Glutamatergic neuron (in vitro differentiated cells): ENCODE measurements at regions not wholly inside any gene's neighbourhood (a gene's known extent, or its start where the extent isn't known, plus 50 kb on each side); places are given as distances from the start of the nearest gene placed in this dataset.

Experiments used
- DNase-seq: peaks from one replicate; pipeline ENCODE4 v3.0.0; 2022
- H3K27ac Mint-ChIP-seq: one replicate; pipeline ENCODE4 v1.8.0; 2020; ENCODE audit warnings: mild to moderate bottlenecking, mixed read lengths, inconsistent platforms; ENCODE audit not compliant: unreplicated experiment
- H3K27me3 Mint-ChIP-seq: one replicate; pipeline ENCODE4 v1.8.0; 2020; ENCODE audit warnings: mild to moderate bottlenecking, moderate library complexity, mixed read lengths, inconsistent platforms; ENCODE audit not compliant: unreplicated experiment
- H3K36me3 Mint-ChIP-seq: one replicate; pipeline ENCODE4 v1.8.0; 2020; ENCODE audit warnings: mild to moderate bottlenecking, mixed read lengths, inconsistent platforms; ENCODE audit not compliant: unreplicated experiment
- H3K4me1 Mint-ChIP-seq: one replicate; pipeline ENCODE4 v1.8.0; 2020; ENCODE audit warnings: mild to moderate bottlenecking, low read depth, mixed read lengths, inconsistent platforms; ENCODE audit not compliant: unreplicated experiment
- H3K4me3 Mint-ChIP-seq: one replicate; pipeline ENCODE4 v1.8.0; 2020; ENCODE audit warnings: mild to moderate bottlenecking, mixed read lengths, inconsistent platforms; ENCODE audit not compliant: unreplicated experiment
- H3K9me3 Mint-ChIP-seq: one replicate; pipeline ENCODE4 v1.8.0; 2020; ENCODE audit warnings: mild to moderate bottlenecking, moderate library complexity, mixed read lengths, inconsistent platforms; ENCODE audit not compliant: unreplicated experiment
- TF ChIP-seq, protein P1 (sequence below): fragments of 200-600 bp; sonication (generic); IDR thresholded peaks from one replicate; pipeline ENCODE4 v1.5.0; 2021; ENCODE audit not compliant: partially characterized antibody, unreplicated experiment

DNA sequence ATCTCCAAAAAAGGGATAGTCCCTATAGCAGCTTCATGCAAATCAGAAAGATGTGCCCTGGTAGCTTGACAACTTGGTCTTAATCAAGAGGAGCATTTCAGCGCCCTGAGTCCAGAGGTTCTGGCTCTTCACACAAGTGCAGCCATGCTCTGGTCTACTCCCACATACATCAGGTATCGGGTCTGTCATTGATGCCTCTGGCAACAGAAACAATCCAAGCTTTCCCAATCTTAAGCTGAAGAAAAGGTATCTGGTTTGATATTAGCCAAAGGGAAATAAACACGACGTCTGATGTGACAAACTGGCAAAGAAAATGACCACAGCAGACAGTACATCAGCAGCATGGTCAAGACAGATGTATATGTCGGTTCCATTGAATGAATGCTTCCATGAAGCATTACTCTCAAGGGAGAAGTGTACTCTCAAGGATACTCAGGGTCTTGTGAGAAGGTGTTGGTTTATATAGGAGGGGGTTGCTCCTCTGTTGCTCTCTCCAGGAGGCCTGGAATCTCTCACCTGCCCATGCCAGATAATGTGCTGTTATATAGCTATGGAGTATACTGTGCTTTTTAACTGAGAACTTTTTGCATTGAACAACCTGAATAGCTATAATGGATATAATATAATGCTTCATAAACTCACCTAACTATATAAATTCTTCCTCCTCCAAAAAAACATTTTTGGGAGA lies 879.6 kb upstream of the PCDH10 start:
- Mint-ChIP-seq H3K4me1 (no peaks in the 10 kb centered on the region), H3K27me3 (no peaks in the 10 kb centered on the region), H3K9me3 (no peaks in the 10 kb centered on the region), H3K27ac (no peak overlapping the region), H3K36me3 (no peaks in the 10 kb centered on the region), H3K4me3 (no peak overlapping the region)
- TF ChIP-seq, protein P1, sequence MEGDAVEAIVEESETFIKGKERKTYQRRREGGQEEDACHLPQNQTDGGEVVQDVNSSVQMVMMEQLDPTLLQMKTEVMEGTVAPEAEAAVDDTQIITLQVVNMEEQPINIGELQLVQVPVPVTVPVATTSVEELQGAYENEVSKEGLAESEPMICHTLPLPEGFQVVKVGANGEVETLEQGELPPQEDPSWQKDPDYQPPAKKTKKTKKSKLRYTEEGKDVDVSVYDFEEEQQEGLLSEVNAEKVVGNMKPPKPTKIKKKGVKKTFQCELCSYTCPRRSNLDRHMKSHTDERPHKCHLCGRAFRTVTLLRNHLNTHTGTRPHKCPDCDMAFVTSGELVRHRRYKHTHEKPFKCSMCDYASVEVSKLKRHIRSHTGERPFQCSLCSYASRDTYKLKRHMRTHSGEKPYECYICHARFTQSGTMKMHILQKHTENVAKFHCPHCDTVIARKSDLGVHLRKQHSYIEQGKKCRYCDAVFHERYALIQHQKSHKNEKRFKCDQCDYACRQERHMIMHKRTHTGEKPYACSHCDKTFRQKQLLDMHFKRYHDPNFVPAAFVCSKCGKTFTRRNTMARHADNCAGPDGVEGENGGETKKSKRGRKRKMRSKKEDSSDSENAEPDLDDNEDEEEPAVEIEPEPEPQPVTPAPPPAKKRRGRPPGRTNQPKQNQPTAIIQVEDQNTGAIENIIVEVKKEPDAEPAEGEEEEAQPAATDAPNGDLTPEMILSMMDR: no peak
- no peak for DNase-seq

DNA sequence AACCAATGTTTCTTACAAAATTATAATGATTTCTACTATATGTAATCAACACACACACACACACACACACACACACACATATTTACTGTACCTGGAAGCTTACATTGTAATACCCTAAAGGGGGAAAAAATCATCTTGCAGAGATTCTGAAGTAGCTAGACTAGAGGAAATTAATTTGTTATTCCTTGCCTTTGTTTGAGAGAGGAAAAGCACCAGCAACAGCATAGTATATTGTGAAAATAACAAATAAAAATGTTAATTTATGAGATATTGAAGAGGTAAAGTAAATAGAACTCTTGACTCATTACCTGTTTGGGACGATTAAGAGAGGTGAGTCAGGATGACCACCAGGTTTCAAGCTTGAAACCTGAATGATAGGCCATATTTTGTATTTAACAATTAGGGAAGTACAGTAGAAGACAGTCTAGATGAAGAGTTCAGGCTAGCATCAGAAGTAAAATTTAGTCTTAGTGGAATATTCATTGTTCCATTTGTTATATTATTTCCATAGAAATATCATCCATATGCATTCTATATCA lies 873.4 kb upstream of the PCDH10 start:
- Mint-ChIP-seq H3K36me3 (no peaks in the 10 kb centered on the region), H3K4me1 (no peaks in the 10 kb centered on the region), H3K27me3 (no peaks in the 10 kb centered on the region), H3K9me3 (no peaks in the 10 kb centered on the region), H3K4me3 (no peak overlapping the region), H3K27ac (no peak overlapping the region)
- TF ChIP-seq, protein P1: no peak
- no peak for DNase-seq

DNA sequence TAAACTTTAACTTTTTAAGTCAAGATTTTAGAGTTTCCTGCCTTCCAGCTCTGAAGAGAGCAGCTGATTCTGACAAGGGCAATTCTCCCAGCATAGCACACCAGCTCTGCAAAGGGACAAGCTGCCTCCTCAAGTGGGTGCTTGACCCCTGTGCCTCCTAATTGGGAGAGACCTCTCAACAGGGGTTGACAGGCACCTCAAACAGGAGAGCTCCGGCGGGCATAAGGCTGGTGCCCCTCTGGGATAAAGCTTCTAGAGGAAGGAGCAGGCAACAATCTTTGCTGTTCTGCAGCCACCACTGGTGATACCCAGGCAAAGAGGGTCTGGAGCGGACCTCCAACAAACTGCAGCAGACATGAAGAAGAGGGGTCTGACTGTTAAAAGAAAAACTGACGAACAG lies 872.9 kb upstream of the PCDH10 start:
- H3K27ac Mint-ChIP-seq: no peak overlapping the region
- no peaks in the 10 kb centered on the region for H3K9me3 Mint-ChIP-seq
- H3K27me3 Mint-ChIP-seq: no peaks in the 10 kb centered on the region
- TF ChIP-seq, protein P1: no peak
- no peaks in the 10 kb centered on the region for H3K36me3 Mint-ChIP-seq
- H3K4me3 Mint-ChIP-seq: no peak overlapping the region
- no peaks in the 10 kb centered on the region for H3K4me1 Mint-ChIP-seq
- no peak for DNase-seq

DNA sequence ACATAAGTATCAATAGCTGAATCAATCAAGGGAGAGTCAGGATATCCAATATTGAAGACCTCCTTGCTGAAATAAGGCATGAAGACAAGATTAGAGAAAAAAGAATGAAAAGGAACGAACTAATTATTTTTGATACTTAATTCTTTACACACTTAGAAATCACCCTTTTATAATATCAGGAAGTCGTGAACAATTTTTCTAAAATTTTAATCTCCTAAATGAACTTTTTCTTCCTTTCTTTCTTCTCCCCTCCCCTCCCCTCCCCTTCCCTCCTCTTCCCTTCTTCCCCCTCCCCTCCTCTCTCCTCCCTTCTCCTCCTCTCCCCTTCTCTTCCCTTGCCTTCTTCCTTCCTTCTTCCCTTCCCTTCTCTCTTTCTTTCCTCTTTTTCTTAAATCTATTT lies 872.1 kb upstream of the PCDH10 start:
- TF ChIP-seq, protein P1: no peak
- Mint-ChIP-seq H3K36me3 (no peaks in the 10 kb centered on the region), H3K9me3 (no peaks in the 10 kb centered on the region), H3K4me1 (no peaks in the 10 kb centered on the region), H3K4me3 (no peak overlapping the region), H3K27ac (no peak overlapping the region), H3K27me3 (no peaks in the 10 kb centered on the region)
- DNase-seq: no peak

DNA sequence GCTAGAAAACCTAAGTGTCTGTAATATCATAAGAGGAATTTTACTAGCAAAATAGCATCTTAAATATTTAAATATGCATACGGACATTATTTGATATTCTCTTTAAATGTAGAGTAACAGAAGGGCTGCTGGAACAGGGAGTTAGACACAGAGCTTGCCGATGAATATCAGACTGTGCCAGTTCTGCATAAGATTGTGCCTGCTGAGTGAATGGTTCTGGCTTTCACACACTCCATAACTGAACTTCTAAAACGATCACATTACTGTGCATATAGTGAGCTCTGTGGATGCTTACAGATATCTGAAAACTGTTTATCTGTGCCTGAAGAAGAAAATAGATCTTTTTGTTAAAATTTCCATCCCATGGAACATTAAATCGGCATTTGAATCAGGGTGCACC lies 867.4 kb upstream of the PCDH10 start:
- H3K4me3 Mint-ChIP-seq: no peak overlapping the region
- DNase-seq: no peak
- no peak overlapping the region for H3K27ac Mint-ChIP-seq
- TF ChIP-seq, protein P1: no peak
- H3K9me3 Mint-ChIP-seq: peaks cover 5% of the 10 kb centered on the region
- H3K36me3 Mint-ChIP-seq: no peaks in the 10 kb centered on the region
- H3K4me1 Mint-ChIP-seq: no peaks in the 10 kb centered on the region
- H3K27me3 Mint-ChIP-seq: no peaks in the 10 kb centered on the region
